ENCODE measurements at regions not wholly inside any gene's neighbourhood (a gene's known extent, or its start where the extent isn't known, plus 50 kb on each side); places are given as distances from the start of the nearest gene placed in this dataset.

DNA sequence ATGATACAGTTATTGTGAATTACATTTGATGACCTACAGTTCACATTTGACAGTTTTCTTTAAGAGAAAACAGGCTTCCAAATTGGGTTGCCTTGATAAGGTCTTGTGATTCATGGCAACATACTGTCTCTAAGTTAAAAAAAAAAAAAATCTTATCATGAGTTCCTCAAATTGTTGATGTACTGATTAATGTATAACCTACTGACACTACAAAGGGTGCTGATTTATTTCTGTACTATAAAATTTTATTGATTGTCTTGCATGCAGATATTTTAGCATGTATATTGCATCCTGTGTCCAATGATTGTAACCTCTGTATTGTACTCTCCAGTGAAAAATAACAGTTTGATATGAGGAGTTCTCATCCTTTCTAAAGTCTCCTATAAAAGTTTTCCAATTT is 197.3 kb upstream of the IVNS1ABP start:
- Histone ChIP-seq H3K9me2 (replicated peaks; ENCODE audit: insufficient read depth, low read length) (no peaks in the 10 kb centered on the region), H3K9ac (ENCODE audit: low read length) (no peak overlapping the region), H3K4me3 (ENCODE audit: insufficient read depth, low read length, poor library complexity, severe bottlenecking) (no peak overlapping the region), H3K27ac (ENCODE audit: low read depth, low read length) (no peak overlapping the region), H3K9me3 (ENCODE audit: insufficient read depth, low read length) (peaks cover 26% of the 10 kb centered on the region; the same call in 1 of the 2 replicates), H4K20me1 (ENCODE audit: low read depth, low read length) (no peaks in the 10 kb centered on the region), H3K27me3 (ENCODE audit: low read length) (no peaks in the 10 kb centered on the region), H3F3A (ENCODE audit: insufficient read depth) (no peaks in the 10 kb centered on the region), H3K36me3 (ENCODE audit: low read length) (no peaks in the 10 kb centered on the region), H3K79me2 (ENCODE audit: insufficient read depth, low read length) (no peaks in the 10 kb centered on the region), H2AFZ (ENCODE audit: low read depth, low read length, severe bottlenecking) (no peak overlapping the region), H3K4me2 (ENCODE audit: low read depth, low read length, poor library complexity, severe bottlenecking) (no peak overlapping the region)
- TF ChIP-seq, protein P1, sequence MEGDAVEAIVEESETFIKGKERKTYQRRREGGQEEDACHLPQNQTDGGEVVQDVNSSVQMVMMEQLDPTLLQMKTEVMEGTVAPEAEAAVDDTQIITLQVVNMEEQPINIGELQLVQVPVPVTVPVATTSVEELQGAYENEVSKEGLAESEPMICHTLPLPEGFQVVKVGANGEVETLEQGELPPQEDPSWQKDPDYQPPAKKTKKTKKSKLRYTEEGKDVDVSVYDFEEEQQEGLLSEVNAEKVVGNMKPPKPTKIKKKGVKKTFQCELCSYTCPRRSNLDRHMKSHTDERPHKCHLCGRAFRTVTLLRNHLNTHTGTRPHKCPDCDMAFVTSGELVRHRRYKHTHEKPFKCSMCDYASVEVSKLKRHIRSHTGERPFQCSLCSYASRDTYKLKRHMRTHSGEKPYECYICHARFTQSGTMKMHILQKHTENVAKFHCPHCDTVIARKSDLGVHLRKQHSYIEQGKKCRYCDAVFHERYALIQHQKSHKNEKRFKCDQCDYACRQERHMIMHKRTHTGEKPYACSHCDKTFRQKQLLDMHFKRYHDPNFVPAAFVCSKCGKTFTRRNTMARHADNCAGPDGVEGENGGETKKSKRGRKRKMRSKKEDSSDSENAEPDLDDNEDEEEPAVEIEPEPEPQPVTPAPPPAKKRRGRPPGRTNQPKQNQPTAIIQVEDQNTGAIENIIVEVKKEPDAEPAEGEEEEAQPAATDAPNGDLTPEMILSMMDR (IDR thresholded peaks at IDR 0.05; ENCODE audit: insufficient read depth, low read length, poor library complexity, severe bottlenecking) = no peak
- TF ChIP-seq EZH2phosphoT487 (conservative IDR thresholded peaks at IDR 0.05; ENCODE audit: low read length) = no peak

DNA sequence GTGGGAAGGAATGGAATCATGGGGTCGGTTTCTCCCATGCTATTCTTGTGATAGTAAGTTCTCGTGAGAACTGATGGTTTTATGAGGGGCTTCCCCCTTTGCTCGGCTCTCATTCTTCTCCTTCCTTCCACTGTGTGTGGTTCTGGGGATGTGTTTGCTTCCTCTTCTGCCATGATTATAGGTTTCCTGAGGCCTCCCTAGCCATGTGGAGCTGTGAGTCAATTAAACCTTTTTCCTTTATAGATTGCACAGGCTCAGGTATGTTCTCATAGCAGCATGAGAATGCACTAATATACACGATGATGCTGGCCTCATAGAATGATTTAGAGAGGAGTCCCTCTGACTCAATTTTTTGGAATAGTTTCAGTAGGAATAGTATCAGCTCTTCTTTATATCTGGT is 195.4 kb upstream of the IVNS1ABP start:
- H3K9ac ChIP-seq (ENCODE audit: low read length) = no peak overlapping the region
- no peak overlapping the region for H2AFZ ChIP-seq (ENCODE audit: low read depth, low read length, severe bottlenecking)
- no peaks in the 10 kb centered on the region for H3F3A ChIP-seq (ENCODE audit: insufficient read depth)
- no peaks in the 10 kb centered on the region for H4K20me1 ChIP-seq (ENCODE audit: low read depth, low read length)
- peaks cover 13% of the 10 kb centered on the region; the same call in 1 of the 2 replicates for H3K9me3 ChIP-seq (ENCODE audit: insufficient read depth, low read length)
- no peaks in the 10 kb centered on the region for H3K9me2 ChIP-seq (replicated peaks; ENCODE audit: insufficient read depth, low read length)
- H3K4me3 ChIP-seq (ENCODE audit: insufficient read depth, low read length, poor library complexity, severe bottlenecking) = no peak overlapping the region
- H3K79me2 ChIP-seq (ENCODE audit: insufficient read depth, low read length) = no peaks in the 10 kb centered on the region
- H3K36me3 ChIP-seq (ENCODE audit: low read length) = no peaks in the 10 kb centered on the region
- H3K27me3 ChIP-seq (ENCODE audit: low read length) = no peaks in the 10 kb centered on the region
- no peak overlapping the region for H3K27ac ChIP-seq (ENCODE audit: low read depth, low read length)
- TF ChIP-seq, protein P1 (IDR thresholded peaks at IDR 0.05; ENCODE audit: insufficient read depth, low read length, poor library complexity, severe bottlenecking) = no peak
- TF ChIP-seq EZH2phosphoT487 (conservative IDR thresholded peaks at IDR 0.05; ENCODE audit: low read length) = no peak
- no peak overlapping the region for H3K4me2 ChIP-seq (ENCODE audit: low read depth, low read length, poor library complexity, severe bottlenecking)

DNA sequence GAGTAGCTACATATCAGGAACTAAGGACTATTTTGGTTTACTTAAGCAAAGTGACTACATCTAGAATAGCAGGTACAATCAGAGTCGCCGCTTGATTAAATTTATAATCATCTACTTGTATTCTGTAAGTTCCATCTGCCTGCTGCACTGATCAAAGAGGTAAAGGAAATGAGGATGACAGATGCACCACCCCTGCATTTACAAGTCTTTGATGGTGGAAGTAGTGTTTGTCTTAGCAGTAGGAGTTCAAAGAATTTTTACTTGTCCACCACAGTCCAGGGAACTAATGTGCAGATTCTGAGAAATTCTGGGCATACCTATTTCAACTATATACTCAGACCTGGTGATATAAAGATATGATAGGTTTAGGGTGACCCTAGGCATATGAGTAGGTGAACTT is 184.1 kb upstream of the IVNS1ABP start:
- no peak overlapping the region for H3K4me3 ChIP-seq (ENCODE audit: insufficient read depth, low read length, poor library complexity, severe bottlenecking)
- H4K20me1 ChIP-seq (ENCODE audit: low read depth, low read length) = no peaks in the 10 kb centered on the region
- no peak overlapping the region for H3K4me2 ChIP-seq (ENCODE audit: low read depth, low read length, poor library complexity, severe bottlenecking)
- no peaks in the 10 kb centered on the region for H3K27me3 ChIP-seq (ENCODE audit: low read length)
- TF ChIP-seq EZH2phosphoT487 (conservative IDR thresholded peaks at IDR 0.05; ENCODE audit: low read length) = no peak
- TF ChIP-seq, protein P1 (IDR thresholded peaks at IDR 0.05; ENCODE audit: insufficient read depth, low read length, poor library complexity, severe bottlenecking) = no peak
- H3F3A ChIP-seq (ENCODE audit: insufficient read depth) = no peaks in the 10 kb centered on the region
- H3K36me3 ChIP-seq (ENCODE audit: low read length) = no peaks in the 10 kb centered on the region
- H3K9me3 ChIP-seq (ENCODE audit: insufficient read depth, low read length) = no peaks in the 10 kb centered on the region
- H3K79me2 ChIP-seq (ENCODE audit: insufficient read depth, low read length) = no peaks in the 10 kb centered on the region
- H3K27ac ChIP-seq (ENCODE audit: low read depth, low read length) = no peak overlapping the region
- no peak overlapping the region for H3K9ac ChIP-seq (ENCODE audit: low read length)
- no peaks in the 10 kb centered on the region for H3K9me2 ChIP-seq (replicated peaks; ENCODE audit: insufficient read depth, low read length)
- no peak overlapping the region for H2AFZ ChIP-seq (ENCODE audit: low read depth, low read length, severe bottlenecking)

Data from SU-DHL-6 (cell line).